ENCODE measurements at regions not wholly inside any gene's neighbourhood (a gene's known extent, or its start where the extent isn't known, plus 50 kb on each side); places are given as distances from the start of the nearest gene placed in this dataset.
A peak's percentile ranks its signal among the peaks of the same experiment; 100 is the strongest.

- H3K36me3 ChIP-seq = no peaks in the 10 kb centered on the region
- H3K4me3 ChIP-seq = no peak overlapping the region
- no peaks in the 10 kb centered on the region for H3K27me3 ChIP-seq
- TF ChIP-seq, protein P1, sequence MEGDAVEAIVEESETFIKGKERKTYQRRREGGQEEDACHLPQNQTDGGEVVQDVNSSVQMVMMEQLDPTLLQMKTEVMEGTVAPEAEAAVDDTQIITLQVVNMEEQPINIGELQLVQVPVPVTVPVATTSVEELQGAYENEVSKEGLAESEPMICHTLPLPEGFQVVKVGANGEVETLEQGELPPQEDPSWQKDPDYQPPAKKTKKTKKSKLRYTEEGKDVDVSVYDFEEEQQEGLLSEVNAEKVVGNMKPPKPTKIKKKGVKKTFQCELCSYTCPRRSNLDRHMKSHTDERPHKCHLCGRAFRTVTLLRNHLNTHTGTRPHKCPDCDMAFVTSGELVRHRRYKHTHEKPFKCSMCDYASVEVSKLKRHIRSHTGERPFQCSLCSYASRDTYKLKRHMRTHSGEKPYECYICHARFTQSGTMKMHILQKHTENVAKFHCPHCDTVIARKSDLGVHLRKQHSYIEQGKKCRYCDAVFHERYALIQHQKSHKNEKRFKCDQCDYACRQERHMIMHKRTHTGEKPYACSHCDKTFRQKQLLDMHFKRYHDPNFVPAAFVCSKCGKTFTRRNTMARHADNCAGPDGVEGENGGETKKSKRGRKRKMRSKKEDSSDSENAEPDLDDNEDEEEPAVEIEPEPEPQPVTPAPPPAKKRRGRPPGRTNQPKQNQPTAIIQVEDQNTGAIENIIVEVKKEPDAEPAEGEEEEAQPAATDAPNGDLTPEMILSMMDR (IDR thresholded peaks at IDR 0.05; ENCODE audit: low read depth, low read length) = no peak
- H3K4me1 ChIP-seq (ENCODE audit: low read depth) = no peaks in the 10 kb centered on the region
- no peaks in the 10 kb centered on the region for H3K9me3 ChIP-seq (ENCODE audit: low read depth)
- H3K27ac ChIP-seq = no peak overlapping the region
- DNase-seq (ENCODE audit: low read depth in 1 of 2, low spot score in 1 of 2) = no peak
Observed at GRCh38 chr15:58267051-58267450, 128.9 kb downstream of the AQP9 start.

DNA sequence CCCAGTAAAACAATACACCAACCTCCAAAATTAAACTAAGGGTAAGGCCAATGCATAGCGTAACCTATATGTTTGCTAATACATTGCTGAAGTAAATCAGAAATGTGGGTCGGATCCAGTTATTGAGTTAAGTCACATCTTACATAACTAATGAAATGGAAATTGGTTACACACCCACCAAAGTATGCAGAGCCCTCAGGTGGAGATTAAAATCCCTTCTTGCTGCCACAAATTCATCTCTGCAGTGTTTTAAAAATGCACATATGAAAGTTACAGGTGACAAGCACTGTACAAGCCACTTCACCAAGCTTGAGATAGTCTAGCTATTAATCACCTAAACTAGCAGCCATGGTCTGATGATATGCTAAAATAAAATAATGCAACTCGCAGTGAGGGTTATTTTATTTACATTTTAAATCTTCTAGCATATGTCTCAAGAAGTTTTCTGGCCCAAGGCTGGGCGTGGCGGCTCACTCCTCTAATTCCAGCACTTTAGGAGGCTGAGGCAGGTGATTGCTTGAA is 130.6 kb downstream of the AQP9 start:
- Histone ChIP-seq H3K4me3 (no peak overlapping the region), H3K9me3 (ENCODE audit: low read depth) (no peaks in the 10 kb centered on the region), H3K27ac (no peak overlapping the region), H3K36me3 (no peaks in the 10 kb centered on the region), H3K4me1 (ENCODE audit: low read depth) (no peaks in the 10 kb centered on the region), H3K27me3 (no peaks in the 10 kb centered on the region)
- TF ChIP-seq, protein P1 (IDR thresholded peaks at IDR 0.05; ENCODE audit: low read depth, low read length) = no peak
- DNase-seq (ENCODE audit: low read depth in 1 of 2, low spot score in 1 of 2) = no peak

GRCh38 chr15:58269455-58270414 is 131.6 kb downstream of the AQP9 start:
- Histone ChIP-seq H3K9me3 (ENCODE audit: low read depth) (no peaks in the 10 kb centered on the region), H3K27me3 (no peaks in the 10 kb centered on the region), H3K4me1 (ENCODE audit: low read depth) (no peaks in the 10 kb centered on the region), H3K36me3 (no peaks in the 10 kb centered on the region), H3K4me3 (no peak overlapping the region), H3K27ac (no peak overlapping the region)
- TF ChIP-seq, protein P1 (IDR thresholded peaks at IDR 0.05; ENCODE audit: low read depth, low read length) = peak; percentile 81
- peak; percentile 80 to 83 for DNase-seq (ENCODE audit: low read depth in 1 of 2, low spot score in 1 of 2)

DNA sequence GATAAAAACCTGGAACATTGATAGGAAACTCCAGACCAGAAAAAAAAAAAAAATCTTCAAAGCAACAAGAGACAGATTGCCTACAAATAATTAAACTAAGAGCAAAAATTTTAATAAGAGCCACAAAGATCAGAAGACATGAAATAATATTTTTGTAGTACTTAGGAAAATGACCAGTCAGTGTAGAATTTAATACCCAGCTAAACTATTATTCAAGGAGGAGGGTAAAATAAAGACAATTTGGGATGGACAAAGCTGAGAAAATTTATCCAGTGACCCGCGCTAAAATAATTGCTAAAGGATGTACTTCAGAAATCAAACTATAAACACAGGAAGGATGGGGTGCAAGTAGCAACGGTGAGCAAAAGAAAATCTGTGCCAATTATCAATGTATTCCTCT is 133.2 kb downstream of the AQP9 start:
- Histone ChIP-seq H3K4me3 (no peak overlapping the region), H3K27ac (no peak overlapping the region), H3K27me3 (no peaks in the 10 kb centered on the region), H3K9me3 (ENCODE audit: low read depth) (no peaks in the 10 kb centered on the region), H3K4me1 (ENCODE audit: low read depth) (no peaks in the 10 kb centered on the region), H3K36me3 (no peaks in the 10 kb centered on the region)
- TF ChIP-seq, protein P1 (IDR thresholded peaks at IDR 0.05; ENCODE audit: low read depth, low read length) = no peak
- no peak for DNase-seq (ENCODE audit: low read depth in 1 of 2, low spot score in 1 of 2)

GRCh38 chr15:58273104-58273503 is 134.9 kb downstream of the AQP9 start:
- TF ChIP-seq, protein P1 (IDR thresholded peaks at IDR 0.05; ENCODE audit: low read depth, low read length) = no peak
- Histone ChIP-seq H3K27me3 (no peaks in the 10 kb centered on the region), H3K36me3 (no peaks in the 10 kb centered on the region), H3K9me3 (ENCODE audit: low read depth) (no peaks in the 10 kb centered on the region), H3K4me1 (ENCODE audit: low read depth) (no peaks in the 10 kb centered on the region), H3K4me3 (no peak overlapping the region), H3K27ac (no peak overlapping the region)
- DNase-seq (ENCODE audit: low read depth in 1 of 2, low spot score in 1 of 2) = no peak

Measured in cardiac muscle cell (in vitro differentiated cells and primary cell).